MM.1S (cell line): ENCODE measurements at regions not wholly inside any gene's neighbourhood (a gene's known extent, or its start where the extent isn't known, plus 50 kb on each side); places are given as distances from the start of the nearest gene placed in this dataset.

ENCODE experiments used
- DNase-seq: peaks from one replicate; pipeline ENCODE4 v3.0.0-alpha.2; 2015
- H2AFZ ChIP-seq: fragments of 300-600 bp; sonication (generic); 2 replicates; pipeline ENCODE4 v1.6.0; 2016; ENCODE audit warnings: antibody characterized with exemption, low read length
- H3F3A ChIP-seq: fragments of 300-600 bp; sonication (generic); 2 replicates; pipeline ENCODE4 v1.6.1; 2016; ENCODE audit warnings: mild to moderate bottlenecking, antibody characterized with exemption, low read length, moderate library complexity, mixed read lengths; ENCODE audit not compliant: insufficient read depth
- H3K27ac ChIP-seq: fragments of 300-600 bp; sonication (generic); 2 replicates; pipeline ENCODE4 v1.5.1; 2016; ENCODE audit warnings: mild to moderate bottlenecking, low read length
- H3K27me3 ChIP-seq: fragments of 300-600 bp; sonication (generic); replicated peaks from 2 replicates; pipeline ENCODE4 v1.6.0; 2016; ENCODE audit warnings: low read length; ENCODE audit not compliant: insufficient read depth
- H3K36me3 ChIP-seq: fragments of 300-600 bp; sonication (generic); replicated peaks from 2 replicates; pipeline ENCODE4 v1.6.1; 2016; ENCODE audit warnings: mild to moderate bottlenecking, low read length, mixed read lengths; ENCODE audit not compliant: insufficient read depth
- H3K4me1 ChIP-seq: fragments of 300-600 bp; sonication (generic); 2 replicates; pipeline ENCODE4 v1.6.1; 2016; ENCODE audit warnings: low read length, mixed read lengths
- H3K4me2 ChIP-seq: fragments of 300-600 bp; sonication (generic); 2 replicates; pipeline ENCODE4 v1.6.0; 2016; ENCODE audit warnings: low read depth, low read length
- H3K4me3 ChIP-seq: fragments of 300-600 bp; sonication (generic); 2 replicates; pipeline ENCODE4 v1.5.1; 2016; ENCODE audit warnings: low read length, mixed read lengths
- H3K79me2 ChIP-seq: fragments of 300-600 bp; sonication (generic); 2 replicates; pipeline ENCODE4 v1.6.1; 2016; ENCODE audit warnings: mixed run types, low read length, mixed read lengths
- H3K9ac ChIP-seq: fragments of 300-600 bp; sonication (generic); 2 replicates; pipeline ENCODE4 v1.6.1; 2016; ENCODE audit warnings: low read length, mixed read lengths
- H3K9me2 ChIP-seq: fragments of 300-600 bp; sonication (generic); replicated peaks from 2 replicates; pipeline ENCODE4 v1.6.1; 2016; ENCODE audit warnings: mild to moderate bottlenecking, low read length, mixed read lengths; ENCODE audit not compliant: insufficient read depth
- H3K9me3 ChIP-seq: fragments of 300-600 bp; sonication (generic); replicated peaks from 2 replicates; pipeline ENCODE4 v1.6.1; 2016; ENCODE audit warnings: mild to moderate bottlenecking, low read length, mixed read lengths; ENCODE audit not compliant: insufficient read depth
- H4K20me1 ChIP-seq: fragments of 300-600 bp; sonication (generic); 2 replicates; pipeline ENCODE4 v1.6.1; 2016; ENCODE audit warnings: mild to moderate bottlenecking, low read length, moderate library complexity, mixed read lengths; ENCODE audit not compliant: insufficient read depth
- CTCF ChIP-seq: fragments of 300-600 bp; sonication (generic); IDR thresholded peaks from 2 replicates; pipeline ENCODE4 v1.5.1; 2016; ENCODE audit warnings: antibody characterized with exemption, low read length, mixed read lengths
- EZH2 ChIP-seq: fragments of 300-600 bp; sonication (generic); optimal IDR thresholded peaks from 2 replicates; pipeline ENCODE3; 2017; ENCODE audit warnings: low read depth, mild to moderate bottlenecking, antibody characterized with exemption, low read length, mixed read lengths
- EZH2phosphoT487 ChIP-seq: fragments of 300-600 bp; sonication (generic); IDR thresholded peaks from 2 replicates; pipeline ENCODE4 v1.6.1; 2018; ENCODE audit warnings: antibody characterized with exemption, low read length

- no peaks in the 10 kb centered on the region for H3K36me3 ChIP-seq
- no peak overlapping the region for H3K4me2 ChIP-seq
- H3K79me2 ChIP-seq = no peaks in the 10 kb centered on the region
- no peak overlapping the region for H3K9ac ChIP-seq
- no peaks in the 10 kb centered on the region for H3K4me1 ChIP-seq
- no peaks in the 10 kb centered on the region for H3K9me3 ChIP-seq
- H3K27ac ChIP-seq = no peak overlapping the region
- no peak overlapping the region for H3K4me3 ChIP-seq
- H3F3A ChIP-seq = no peaks in the 10 kb centered on the region
- no peaks in the 10 kb centered on the region for H3K27me3 ChIP-seq
- H4K20me1 ChIP-seq = no peaks in the 10 kb centered on the region
- DNase-seq = no peak
- H3K9me2 ChIP-seq = no peaks in the 10 kb centered on the region
- no peak for TF ChIP-seq EZH2
- H2AFZ ChIP-seq = no peak overlapping the region
These were observed 254.7 kb upstream of the MKI67 start for GRCh38 chr10:128380946-128381345.

- H3K9ac ChIP-seq = no peak overlapping the region
- no peaks in the 10 kb centered on the region for H3K9me2 ChIP-seq
- H4K20me1 ChIP-seq = no peaks in the 10 kb centered on the region
- DNase-seq = no peak
- no peaks in the 10 kb centered on the region for H3K79me2 ChIP-seq
- no peaks in the 10 kb centered on the region for H3K4me1 ChIP-seq
- no peak overlapping the region for H3K4me3 ChIP-seq
- H3K27me3 ChIP-seq = no peaks in the 10 kb centered on the region; the same call in 1 of the 2 replicates
- H3K9me3 ChIP-seq = no peaks in the 10 kb centered on the region
- no peak overlapping the region for H3K27ac ChIP-seq
- H2AFZ ChIP-seq = no peak overlapping the region
- H3K36me3 ChIP-seq = no peaks in the 10 kb centered on the region
- no peaks in the 10 kb centered on the region for H3F3A ChIP-seq
- H3K4me2 ChIP-seq = no peak overlapping the region
- TF ChIP-seq EZH2phosphoT487 (no peak), EZH2 (no peak), CTCF (no peak)
These were observed 256.0 kb upstream of the MKI67 start for GRCh38 chr10:128382225-128382624.

GRCh38 chr10:128384831-128385230, 258.6 kb upstream of the MKI67 start:
- H3K79me2 ChIP-seq = no peaks in the 10 kb centered on the region
- H3K9me3 ChIP-seq = no peaks in the 10 kb centered on the region
- H3K4me3 ChIP-seq = no peak overlapping the region
- H2AFZ ChIP-seq = no peak overlapping the region
- no peaks in the 10 kb centered on the region for H3K9me2 ChIP-seq
- H3F3A ChIP-seq = no peaks in the 10 kb centered on the region
- H3K27ac ChIP-seq = no peak overlapping the region
- H3K4me2 ChIP-seq = no peak overlapping the region
- H3K27me3 ChIP-seq = no peaks in the 10 kb centered on the region; the same call in 1 of the 2 replicates
- H3K36me3 ChIP-seq = no peaks in the 10 kb centered on the region
- no peak for TF ChIP-seq CTCF
- TF ChIP-seq EZH2phosphoT487 = no peak
- no peak for TF ChIP-seq EZH2
- H3K4me1 ChIP-seq = no peaks in the 10 kb centered on the region
- H3K9ac ChIP-seq = no peak overlapping the region
- H4K20me1 ChIP-seq = no peaks in the 10 kb centered on the region
- DNase-seq = no peak

DNA sequence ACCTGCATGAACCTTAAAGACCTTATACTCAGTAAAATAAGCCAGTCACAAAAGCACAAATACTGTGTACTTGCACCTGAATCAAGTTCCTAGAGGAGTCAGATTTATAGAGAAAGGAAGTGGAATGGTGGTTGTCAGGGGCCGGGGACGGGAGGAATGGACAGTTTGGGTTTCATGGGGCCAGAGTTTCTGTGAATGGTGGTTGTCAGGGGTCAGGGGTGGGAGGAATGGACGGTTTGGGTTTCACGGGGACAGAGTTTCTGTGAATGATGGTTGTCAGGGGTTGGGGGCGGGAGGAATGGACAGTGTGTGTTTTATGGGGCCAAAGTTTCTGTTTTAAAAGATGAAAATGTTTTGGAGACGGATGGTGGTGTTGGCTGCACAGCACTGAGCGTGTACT, 260.0 kb upstream of the MKI67 start:
- no peaks in the 10 kb centered on the region; the same call in 1 of the 2 replicates for H3K27me3 ChIP-seq
- H4K20me1 ChIP-seq = no peaks in the 10 kb centered on the region
- no peaks in the 10 kb centered on the region for H3K9me2 ChIP-seq
- H3K36me3 ChIP-seq = no peaks in the 10 kb centered on the region
- no peak overlapping the region for H3K4me3 ChIP-seq
- DNase-seq = no peak
- no peak overlapping the region for H3K9ac ChIP-seq
- H3F3A ChIP-seq = no peaks in the 10 kb centered on the region
- TF ChIP-seq CTCF (no peak), EZH2phosphoT487 (no peak), EZH2 (no peak)
- H3K9me3 ChIP-seq = no peaks in the 10 kb centered on the region
- H3K79me2 ChIP-seq = no peaks in the 10 kb centered on the region
- H3K4me1 ChIP-seq = no peaks in the 10 kb centered on the region
- no peak overlapping the region for H3K27ac ChIP-seq
- H2AFZ ChIP-seq = no peak overlapping the region
- no peak overlapping the region for H3K4me2 ChIP-seq
